Gastrocnemius medialis (tissue), 4 donors: ENCODE measurements at regions not wholly inside any gene's neighbourhood (a gene's known extent, or its start where the extent isn't known, plus 50 kb on each side); places are given as distances from the start of the nearest gene placed in this dataset.

ENCODE experiments used
- ATAC-seq, 2 donors: fragments of 150-250 bp; one replicate each; pipeline ENCODE4 v1.9.1; 2016
- DNase-seq, 2 donors: peaks; one replicate each; pipeline ENCODE4 v3.0.0-alpha.2; 2019
- H3K27ac ChIP-seq, 4 donors: fragments of 200-600 bp; sonication (generic); 1 replicate in 1 of 4; 2 replicates in 3 of 4; pipeline ENCODE4 v1.5.1; 2016 to 2018; ENCODE audit warnings: mild to moderate bottlenecking in 2 of 4, moderate library complexity in 1 of 4
- H3K27me3 ChIP-seq, 3 donors: fragments of 200-600 bp; sonication (generic) in 2 of 3; 1 replicate in 1 of 3; 2 replicates in 2 of 3; pipeline versions ENCODE4 v1.5.1 to v1.6.0; 2016 to 2019; ENCODE audit warnings: mild to moderate bottlenecking in 1 of 3, moderate library complexity in 1 of 3
- H3K36me3 ChIP-seq, 2 donors: fragments of 200-600 bp; sonication (generic) in 1 of 2; one replicate each; pipeline ENCODE4 v1.5.1; 2017 to 2018
- H3K4me1 ChIP-seq, 2 donors: fragments of 200-600 bp; sonication (generic) in 1 of 2; one replicate each; pipeline ENCODE4 v1.5.1; 2016 to 2017; ENCODE audit warnings: mild to moderate bottlenecking in 2 of 2
- H3K4me3 ChIP-seq, 4 donors: fragments of 200-600 bp; sonication (generic) in 3 of 4; 1 replicate in 1 of 4; 2 replicates in 3 of 4; pipeline ENCODE4 v1.5.1; 2016 to 2019; ENCODE audit warnings: mild to moderate bottlenecking in 2 of 4
- H3K9me3 ChIP-seq, 3 donors: fragments of 200-600 bp; sonication (generic) in 2 of 3; 1 replicate in 1 of 3; 2 replicates in 2 of 3; pipeline ENCODE4 v1.5.1; 2016 to 2019
- POLR2A ChIP-seq, 2 donors: fragments of 450-650 bp; IDR thresholded peaks; one replicate each; pipeline ENCODE4 v1.6.1; 2017; ENCODE audit warnings: antibody characterized with exemption in 2 of 2, mild to moderate bottlenecking in 2 of 2, moderate library complexity in 2 of 2
- in situ Hi-C, 4 donors: fragments of 200-750 bp; cut with MboI; loops; one replicate each; pipeline versions ENCODE4 v1.15.0 to v1.8.0; 2017; ENCODE audit warnings: low sequenced_read_pairs in 4 of 4
- intact Hi-C: fragments of 100-400 bp; cut with DNase I; formaldehyde crosslinking; loops from one replicate; pipeline ENCODE4 v1.15.1; 2023; ENCODE audit warnings: low total_unique reads
- TF ChIP-seq, protein P1 (sequence below), 5 experiments: fragments of 450-650 bp in 3 of 5; fragments of 200-600 bp in 2 of 5; sonication (generic) in 2 of 5; IDR thresholded peaks in 4 of 5; conservative IDR thresholded peaks in 1 of 5; 1 replicate in 4 of 5; 2 replicates in 1 of 5; pipeline ENCODE4 v1.5.1; 2016 to 2019; ENCODE audit warnings: antibody characterized with exemption in 5 of 5, mild to moderate bottlenecking in 3 of 5, moderate library complexity in 3 of 5

GRCh38 chr4:29319663-29320340, 1400.4 kb upstream of the PCDH7 start:
- no peak for ATAC-seq
- in situ Hi-C loops: no loop called here
- no peak for TF ChIP-seq POLR2A (IDR thresholded peaks at IDR 0.05)
- TF ChIP-seq, protein P1, sequence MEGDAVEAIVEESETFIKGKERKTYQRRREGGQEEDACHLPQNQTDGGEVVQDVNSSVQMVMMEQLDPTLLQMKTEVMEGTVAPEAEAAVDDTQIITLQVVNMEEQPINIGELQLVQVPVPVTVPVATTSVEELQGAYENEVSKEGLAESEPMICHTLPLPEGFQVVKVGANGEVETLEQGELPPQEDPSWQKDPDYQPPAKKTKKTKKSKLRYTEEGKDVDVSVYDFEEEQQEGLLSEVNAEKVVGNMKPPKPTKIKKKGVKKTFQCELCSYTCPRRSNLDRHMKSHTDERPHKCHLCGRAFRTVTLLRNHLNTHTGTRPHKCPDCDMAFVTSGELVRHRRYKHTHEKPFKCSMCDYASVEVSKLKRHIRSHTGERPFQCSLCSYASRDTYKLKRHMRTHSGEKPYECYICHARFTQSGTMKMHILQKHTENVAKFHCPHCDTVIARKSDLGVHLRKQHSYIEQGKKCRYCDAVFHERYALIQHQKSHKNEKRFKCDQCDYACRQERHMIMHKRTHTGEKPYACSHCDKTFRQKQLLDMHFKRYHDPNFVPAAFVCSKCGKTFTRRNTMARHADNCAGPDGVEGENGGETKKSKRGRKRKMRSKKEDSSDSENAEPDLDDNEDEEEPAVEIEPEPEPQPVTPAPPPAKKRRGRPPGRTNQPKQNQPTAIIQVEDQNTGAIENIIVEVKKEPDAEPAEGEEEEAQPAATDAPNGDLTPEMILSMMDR (IDR thresholded peaks at IDR 0.05 in 4 of 5, conservative IDR thresholded peaks at IDR 0.05 in 1 of 5): no peak

GRCh38 chr4:29320947-29321620, 1399.1 kb upstream of the PCDH7 start:
- intact Hi-C loops: no loop called here
- Histone ChIP-seq H3K36me3 (no peaks in the 10 kb centered on the region), H3K27ac (no peak overlapping the region), H3K4me1 (no peaks in the 10 kb centered on the region), H3K27me3 (no peaks in the 10 kb centered on the region), H3K4me3 (no peak overlapping the region), H3K9me3 (no peaks in the 10 kb centered on the region)
- ATAC-seq (no peak), DNase-seq (no peak)
- TF ChIP-seq, protein P1 (IDR thresholded peaks at IDR 0.05 in 4 of 5, conservative IDR thresholded peaks at IDR 0.05 in 1 of 5): no peak
- TF ChIP-seq POLR2A (IDR thresholded peaks at IDR 0.05): no peak
- in situ Hi-C loops: no loop called here

More at GRCh38 chr4:29319663-29320340, 1400.4 kb upstream of the PCDH7 start:
- intact Hi-C loops: no loop called here
- Histone ChIP-seq H3K4me1 (no peaks in the 10 kb centered on the region), H3K4me3 (no peak overlapping the region), H3K27ac (no peak overlapping the region), H3K9me3 (no peaks in the 10 kb centered on the region), H3K27me3 (no peaks in the 10 kb centered on the region), H3K36me3 (no peaks in the 10 kb centered on the region)
- no peak for DNase-seq

GRCh38 chr4:29326004-29326403, 1394.2 kb upstream of the PCDH7 start:
- no peaks in the 10 kb centered on the region for H3K27me3 ChIP-seq
- H3K9me3 ChIP-seq: no peaks in the 10 kb centered on the region
- H3K27ac ChIP-seq: no peak overlapping the region
- in situ Hi-C loops: no loop called here
- intact Hi-C loops: no loop called here
- TF ChIP-seq, protein P1 (IDR thresholded peaks at IDR 0.05 in 4 of 5, conservative IDR thresholded peaks at IDR 0.05 in 1 of 5): no peak
- TF ChIP-seq POLR2A (IDR thresholded peaks at IDR 0.05): no peak
- H3K36me3 ChIP-seq: no peaks in the 10 kb centered on the region
- DNase-seq (no peak), ATAC-seq (no peak)
- H3K4me3 ChIP-seq: no peak overlapping the region
- H3K4me1 ChIP-seq: no peaks in the 10 kb centered on the region

DNA sequence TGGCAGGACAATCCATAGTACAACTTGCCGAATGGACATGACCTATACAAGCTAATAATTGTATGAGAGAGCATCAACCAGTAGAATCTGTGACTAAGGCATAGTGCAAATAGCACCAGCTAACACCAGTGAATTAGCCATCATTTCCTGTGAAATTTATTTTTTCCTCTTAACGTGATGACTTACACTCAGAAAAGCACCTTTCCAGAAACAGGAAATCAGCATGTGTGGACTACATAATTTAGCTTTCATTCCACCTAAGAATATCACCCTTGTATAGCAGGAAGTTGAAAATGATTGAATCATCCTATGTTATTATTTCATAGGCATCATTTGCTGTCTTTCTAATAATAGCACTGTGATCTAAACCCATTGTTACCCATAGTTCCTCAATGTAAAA, 1393.4 kb upstream of the PCDH7 start:
- Histone ChIP-seq H3K9me3 (no peaks in the 10 kb centered on the region), H3K36me3 (no peaks in the 10 kb centered on the region), H3K4me1 (no peaks in the 10 kb centered on the region), H3K27ac (no peak overlapping the region), H3K27me3 (no peaks in the 10 kb centered on the region), H3K4me3 (no peak overlapping the region)
- DNase-seq (no peak), ATAC-seq (no peak)
- TF ChIP-seq, protein P1 (IDR thresholded peaks at IDR 0.05 in 4 of 5, conservative IDR thresholded peaks at IDR 0.05 in 1 of 5): no peak
- no peak for TF ChIP-seq POLR2A (IDR thresholded peaks at IDR 0.05)
- in situ Hi-C loops: no loop called here
- intact Hi-C loops: no loop called here
